GM19043 (cell line): ENCODE measurements at regions not wholly inside any gene's neighbourhood (a gene's known extent, or its start where the extent isn't known, plus 50 kb on each side); places are given as distances from the start of the nearest gene placed in this dataset.

Experiments used
- ATAC-seq: cut with Tn5 transposase; IDR thresholded peaks from one replicate; pipeline ENCODE4 v1.9.1; 2021; ENCODE audit warnings: low read depth; ENCODE audit not compliant: unreplicated experiment

- ATAC-seq: no peak
These were observed 1134.4 kb upstream of the TSPY4 start for GRCh38 chrY:8202837-8203236.

GRCh38 chrY:8241144-8241543, 1096.1 kb upstream of the TSPY4 start:
- ATAC-seq: no peak

- ATAC-seq: no peak
These were observed 1063.5 kb upstream of the TSPY4 start for GRCh38 chrY:8273807-8274206.

GRCh38 chrY:8305021-8305420, 1032.2 kb upstream of the TSPY4 start:
- no peak for ATAC-seq

GRCh38 chrY:8324113-8324512, 1013.2 kb upstream of the TSPY4 start:
- ATAC-seq: no peak

- ATAC-seq: no peak
These were observed 1010.3 kb upstream of the TSPY4 start for GRCh38 chrY:8326944-8327343.

GRCh38 chrY:8327708-8328354, 1009.4 kb upstream of the TSPY4 start:
- ATAC-seq: no peak

GRCh38 chrY:8329431-8329830, 1007.8 kb upstream of the TSPY4 start:
- no peak for ATAC-seq

GRCh38 chrY:8329929-8330328, 1007.3 kb upstream of the TSPY4 start:
- ATAC-seq: no peak

GRCh38 chrY:8333328-8333727, 1003.9 kb upstream of the TSPY4 start:
- no peak for ATAC-seq

GRCh38 chrY:8335299-8335835, 1001.9 kb upstream of the TSPY4 start:
- ATAC-seq: no peak

GRCh38 chrY:8336112-8336774, 1001.0 kb upstream of the TSPY4 start:
- ATAC-seq: no peak

GRCh38 chrY:8341000-8341399, 996.3 kb upstream of the TSPY4 start:
- no peak for ATAC-seq

- no peak for ATAC-seq
These were observed 995.1 kb upstream of the TSPY4 start for GRCh38 chrY:8342173-8342572.

- no peak for ATAC-seq
These were observed 986.0 kb upstream of the TSPY4 start for GRCh38 chrY:8351241-8351640.

- ATAC-seq: no peak
These were observed 985.1 kb upstream of the TSPY4 start for GRCh38 chrY:8352201-8352600.

GRCh38 chrY:8358161-8358560, 979.1 kb upstream of the TSPY4 start:
- no peak for ATAC-seq

GRCh38 chrY:8361715-8362114, 975.5 kb upstream of the TSPY4 start:
- no peak for ATAC-seq

- ATAC-seq: no peak
These were observed 959.8 kb upstream of the TSPY4 start for GRCh38 chrY:8377491-8377890.

GRCh38 chrY:8379800-8380199, 957.5 kb upstream of the TSPY4 start:
- ATAC-seq: no peak

- ATAC-seq: no peak
These were observed 955.8 kb upstream of the TSPY4 start for GRCh38 chrY:8381425-8381824.

GRCh38 chrY:8386053-8386452, 951.2 kb upstream of the TSPY4 start:
- ATAC-seq: no peak
